ENCODE measurements at regions not wholly inside any gene's neighbourhood (a gene's known extent, or its start where the extent isn't known, plus 50 kb on each side); places are given as distances from the start of the nearest gene placed in this dataset.

GRCh38 chr3:76352511-76353284, 567.3 kb upstream of the ZNF717 start (continued):
- TF ChIP-seq, protein P1, sequence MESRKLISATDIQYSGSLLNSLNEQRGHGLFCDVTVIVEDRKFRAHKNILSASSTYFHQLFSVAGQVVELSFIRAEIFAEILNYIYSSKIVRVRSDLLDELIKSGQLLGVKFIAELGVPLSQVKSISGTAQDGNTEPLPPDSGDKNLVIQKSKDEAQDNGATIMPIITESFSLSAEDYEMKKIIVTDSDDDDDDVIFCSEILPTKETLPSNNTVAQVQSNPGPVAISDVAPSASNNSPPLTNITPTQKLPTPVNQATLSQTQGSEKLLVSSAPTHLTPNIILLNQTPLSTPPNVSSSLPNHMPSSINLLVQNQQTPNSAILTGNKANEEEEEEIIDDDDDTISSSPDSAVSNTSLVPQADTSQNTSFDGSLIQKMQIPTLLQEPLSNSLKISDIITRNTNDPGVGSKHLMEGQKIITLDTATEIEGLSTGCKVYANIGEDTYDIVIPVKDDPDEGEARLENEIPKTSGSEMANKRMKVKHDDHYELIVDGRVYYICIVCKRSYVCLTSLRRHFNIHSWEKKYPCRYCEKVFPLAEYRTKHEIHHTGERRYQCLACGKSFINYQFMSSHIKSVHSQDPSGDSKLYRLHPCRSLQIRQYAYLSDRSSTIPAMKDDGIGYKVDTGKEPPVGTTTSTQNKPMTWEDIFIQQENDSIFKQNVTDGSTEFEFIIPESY (IDR thresholded peaks at IDR 0.05; ENCODE audit: borderline replicate concordance, low read depth): no peak
- TF ChIP-seq RAD21 (IDR thresholded peaks at IDR 0.05; ENCODE audit: low read length) (no peak), RFX5 (IDR thresholded peaks at IDR 0.05; ENCODE audit: low read length) (no peak)

GRCh38 chr3:76353683-76354082, 568.3 kb upstream of the ZNF717 start:
- WGBS (ENCODE audit: low lambda C conversion rate): 50% methylated on average over 9 of the region's 9 CpGs
- Histone ChIP-seq H4K20me1 (ENCODE audit: insufficient read depth) (no peaks in the 10 kb centered on the region), H3K79me2 (ENCODE audit: insufficient read depth) (no peaks in the 10 kb centered on the region), H2AFZ (ENCODE audit: low read depth) (no peak overlapping the region), H3K27me3 (ENCODE audit: insufficient read depth) (no peaks in the 10 kb centered on the region), H3K4me2 (no peak overlapping the region), H3K36me3 (replicated peaks in 1 of 2; ENCODE audit: control insufficient read depth in 1 of 2, insufficient read depth in 2 of 2, low read length in 1 of 2) (no peaks in the 10 kb centered on the region), H3K9me3 (no peaks in the 10 kb centered on the region), H3K27ac (ENCODE audit: low read depth in 2 of 2, low read length in 1 of 2) (no peak overlapping the region), H3F3A (replicated peaks; ENCODE audit: insufficient read depth) (no peaks in the 10 kb centered on the region), H3K9ac (no peak overlapping the region), H3K4me3 (ENCODE audit: low read depth in 2 of 2, low read length in 1 of 2) (no peak overlapping the region), H3K9me2 (no peaks in the 10 kb centered on the region), H3K4me1 (ENCODE audit: control insufficient read depth in 1 of 2, insufficient read depth in 2 of 2, low read depth in 1 of 2, low read length in 1 of 2) (peaks cover 0 to 2% of the 10 kb centered on the region in 2 experiments; a peak in 1 of 4 replicates)
- CTCF ChIA-PET: interaction anchor here (1.4 kb wide), 1 partner anchor 217 kb away, joined by 4 read pairs; no protein-coding TSS in a partner anchor
- no peak for DNase-seq
- POLR2A ChIA-PET: no interaction called here
- TF ChIP-seq, protein P2, sequence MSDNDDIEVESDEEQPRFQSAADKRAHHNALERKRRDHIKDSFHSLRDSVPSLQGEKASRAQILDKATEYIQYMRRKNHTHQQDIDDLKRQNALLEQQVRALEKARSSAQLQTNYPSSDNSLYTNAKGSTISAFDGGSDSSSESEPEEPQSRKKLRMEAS (IDR thresholded peaks at IDR 0.05; ENCODE audit: low read depth): no peak
- TF ChIP-seq, protein P3, sequence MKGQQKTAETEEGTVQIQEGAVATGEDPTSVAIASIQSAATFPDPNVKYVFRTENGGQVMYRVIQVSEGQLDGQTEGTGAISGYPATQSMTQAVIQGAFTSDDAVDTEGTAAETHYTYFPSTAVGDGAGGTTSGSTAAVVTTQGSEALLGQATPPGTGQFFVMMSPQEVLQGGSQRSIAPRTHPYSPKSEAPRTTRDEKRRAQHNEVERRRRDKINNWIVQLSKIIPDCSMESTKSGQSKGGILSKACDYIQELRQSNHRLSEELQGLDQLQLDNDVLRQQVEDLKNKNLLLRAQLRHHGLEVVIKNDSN (IDR thresholded peaks at IDR 0.05; ENCODE audit: borderline replicate concordance, low read depth): no peak
- no peak for TF ChIP-seq ELF1 (IDR thresholded peaks at IDR 0.05)
- no peak for TF ChIP-seq CHD2 (IDR thresholded peaks at IDR 0.05; ENCODE audit: low read length, partially characterized antibody)
- TF ChIP-seq FOXM1 (IDR thresholded peaks at IDR 0.05; ENCODE audit: low read depth): no peak
- no peak for TF ChIP-seq NRF1 (IDR thresholded peaks at IDR 0.05; ENCODE audit: low read depth, low read length)
- TF ChIP-seq CTCF (IDR thresholded peaks at IDR 0.05): no peak
- TF ChIP-seq RAD21 (IDR thresholded peaks at IDR 0.05; ENCODE audit: low read length): no peak
- TF ChIP-seq USF2 (IDR thresholded peaks at IDR 0.05; ENCODE audit: borderline replicate concordance, low read depth, low read length): no peak
- TF ChIP-seq GABPA (IDR thresholded peaks at IDR 0.05; ENCODE audit: low read depth): no peak
- no peak for TF ChIP-seq POLR2AphosphoS5 (IDR thresholded peaks at IDR 0.05; ENCODE audit: low read depth, low read length)
- TF ChIP-seq, protein P4, sequence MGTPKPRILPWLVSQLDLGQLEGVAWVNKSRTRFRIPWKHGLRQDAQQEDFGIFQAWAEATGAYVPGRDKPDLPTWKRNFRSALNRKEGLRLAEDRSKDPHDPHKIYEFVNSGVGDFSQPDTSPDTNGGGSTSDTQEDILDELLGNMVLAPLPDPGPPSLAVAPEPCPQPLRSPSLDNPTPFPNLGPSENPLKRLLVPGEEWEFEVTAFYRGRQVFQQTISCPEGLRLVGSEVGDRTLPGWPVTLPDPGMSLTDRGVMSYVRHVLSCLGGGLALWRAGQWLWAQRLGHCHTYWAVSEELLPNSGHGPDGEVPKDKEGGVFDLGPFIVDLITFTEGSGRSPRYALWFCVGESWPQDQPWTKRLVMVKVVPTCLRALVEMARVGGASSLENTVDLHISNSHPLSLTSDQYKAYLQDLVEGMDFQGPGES (IDR thresholded peaks at IDR 0.05; ENCODE audit: low read depth, low read length): no peak
- no peak for TF ChIP-seq FOSL2 (IDR thresholded peaks at IDR 0.05; ENCODE audit: borderline replicate concordance, low read depth)
- TF ChIP-seq EP300 (IDR thresholded peaks at IDR 0.05; ENCODE audit: borderline replicate concordance in 1 of 2, low read depth in 1 of 2, low read length in 1 of 2): no peak
- TF ChIP-seq JUND (IDR thresholded peaks at IDR 0.05): no peak
- TF ChIP-seq NFIC (IDR thresholded peaks at IDR 0.05; ENCODE audit: borderline replicate concordance): no peak
- TF ChIP-seq, protein P1 (IDR thresholded peaks at IDR 0.05; ENCODE audit: borderline replicate concordance, low read depth): no peak
